ENCODE measurements at regions not wholly inside any gene's neighbourhood (a gene's known extent, or its start where the extent isn't known, plus 50 kb on each side); places are given as distances from the start of the nearest gene placed in this dataset.

GRCh38 chrX:85499400-85499799 is 119.9 kb upstream of the POF1B start:
- no peaks in the 10 kb centered on the region for H3K36me3 ChIP-seq (replicated peaks in 1 of 2; ENCODE audit: control insufficient read depth in 1 of 2, insufficient read depth in 2 of 2, low read length in 1 of 2)
- ChIA-PET CTCF (no interaction called here), POLR2A (no interaction called here)
- H3F3A ChIP-seq (replicated peaks; ENCODE audit: insufficient read depth), result no peaks in the 10 kb centered on the region
- H2AFZ ChIP-seq (ENCODE audit: low read depth), result no peak overlapping the region
- no peaks in the 10 kb centered on the region for H3K9me2 ChIP-seq
- H3K4me1 ChIP-seq (ENCODE audit: control insufficient read depth in 1 of 2, insufficient read depth in 2 of 2, low read depth in 1 of 2, low read length in 1 of 2), result no peaks in the 10 kb centered on the region
- H3K4me3 ChIP-seq (ENCODE audit: low read depth in 2 of 2, low read length in 1 of 2), result no peak overlapping the region
- H3K79me2 ChIP-seq (ENCODE audit: insufficient read depth), result no peaks in the 10 kb centered on the region
- no peaks in the 10 kb centered on the region for H3K27me3 ChIP-seq (ENCODE audit: insufficient read depth)
- WGBS (ENCODE audit: low lambda C conversion rate), result 38% methylated on average over 1 of the region's 1 CpG
- no peaks in the 10 kb centered on the region for H3K9me3 ChIP-seq
- TF ChIP-seq ELF1 (IDR thresholded peaks at IDR 0.05), result no peak
- TF ChIP-seq USF1 (IDR thresholded peaks at IDR 0.05; ENCODE audit: borderline replicate concordance, low read depth), result no peak
- no peak overlapping the region for H3K27ac ChIP-seq (ENCODE audit: low read depth in 2 of 2, low read length in 1 of 2)
- no peak overlapping the region for H3K4me2 ChIP-seq
- no peak for DNase-seq
- H3K9ac ChIP-seq, result no peak overlapping the region
- no peaks in the 10 kb centered on the region for H4K20me1 ChIP-seq (ENCODE audit: insufficient read depth)

- ChIA-PET CTCF (no interaction called here), POLR2A (no interaction called here)
- 9% methylated on average over 3 of the region's 3 CpGs for WGBS (ENCODE audit: low lambda C conversion rate)
- no peak for TF ChIP-seq EZH2phosphoT487 (IDR thresholded peaks at IDR 0.05; ENCODE audit: borderline replicate concordance, low read depth)
- H2AFZ ChIP-seq (ENCODE audit: low read depth), result no peak overlapping the region
- no peaks in the 10 kb centered on the region for H3K79me2 ChIP-seq (ENCODE audit: insufficient read depth)
- no peak for DNase-seq
- no peaks in the 10 kb centered on the region for H3K27me3 ChIP-seq (ENCODE audit: insufficient read depth)
- no peak overlapping the region for H3K9ac ChIP-seq
- H3K4me2 ChIP-seq, result no peak overlapping the region
- no peaks in the 10 kb centered on the region for H3K9me2 ChIP-seq
- no peak overlapping the region for H3K4me3 ChIP-seq (ENCODE audit: low read depth in 2 of 2, low read length in 1 of 2)
- no peaks in the 10 kb centered on the region for H3K9me3 ChIP-seq
- no peaks in the 10 kb centered on the region for H3K36me3 ChIP-seq (replicated peaks in 1 of 2; ENCODE audit: control insufficient read depth in 1 of 2, insufficient read depth in 2 of 2, low read length in 1 of 2)
- no peak overlapping the region for H3K27ac ChIP-seq (ENCODE audit: low read depth in 2 of 2, low read length in 1 of 2)
- no peaks in the 10 kb centered on the region for H3F3A ChIP-seq (replicated peaks; ENCODE audit: insufficient read depth)
- H4K20me1 ChIP-seq (ENCODE audit: insufficient read depth), result no peaks in the 10 kb centered on the region
- H3K4me1 ChIP-seq (ENCODE audit: control insufficient read depth in 1 of 2, insufficient read depth in 2 of 2, low read depth in 1 of 2, low read length in 1 of 2), result no peaks in the 10 kb centered on the region
Observed at GRCh38 chrX:85493821-85494220, 114.4 kb upstream of the POF1B start.

DNA sequence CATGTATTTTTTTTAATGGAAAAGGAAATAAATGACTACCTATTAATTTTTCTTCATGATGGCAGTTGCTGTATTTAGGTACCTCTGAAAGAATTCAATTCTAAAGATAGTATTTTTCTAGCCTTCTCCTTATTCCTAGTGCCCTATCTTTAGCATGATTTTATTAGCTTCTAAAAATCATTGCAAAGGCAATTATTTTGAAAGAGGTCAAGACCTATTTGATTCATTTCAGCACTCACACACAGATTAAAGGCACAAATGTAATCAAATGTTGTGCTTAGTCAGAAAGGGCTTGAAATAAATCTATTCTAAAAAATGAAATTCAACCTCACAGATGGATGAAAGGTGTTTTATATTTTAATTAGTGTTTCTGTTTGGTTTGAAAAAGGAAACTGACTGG is 74.8 kb upstream of the POF1B start:
- Histone ChIP-seq H3K4me3 (ENCODE audit: low read depth in 2 of 2, low read length in 1 of 2) (no peak overlapping the region), H3K9me3 (no peaks in the 10 kb centered on the region), H4K20me1 (ENCODE audit: insufficient read depth) (no peaks in the 10 kb centered on the region), H3K27me3 (ENCODE audit: insufficient read depth) (no peaks in the 10 kb centered on the region), H3K9me2 (no peaks in the 10 kb centered on the region), H3K79me2 (ENCODE audit: insufficient read depth) (no peaks in the 10 kb centered on the region), H3F3A (replicated peaks; ENCODE audit: insufficient read depth) (no peaks in the 10 kb centered on the region), H3K4me2 (no peak overlapping the region), H3K36me3 (replicated peaks in 1 of 2; ENCODE audit: control insufficient read depth in 1 of 2, insufficient read depth in 2 of 2, low read length in 1 of 2) (no peaks in the 10 kb centered on the region), H3K9ac (no peak overlapping the region), H2AFZ (ENCODE audit: low read depth) (no peak overlapping the region), H3K27ac (ENCODE audit: low read depth in 2 of 2, low read length in 1 of 2) (no peak overlapping the region), H3K4me1 (ENCODE audit: control insufficient read depth in 1 of 2, insufficient read depth in 2 of 2, low read depth in 1 of 2, low read length in 1 of 2) (no peaks in the 10 kb centered on the region)
- no peak for DNase-seq
- CTCF ChIA-PET, result no interaction called here
- no peak for TF ChIP-seq USF1 (IDR thresholded peaks at IDR 0.05; ENCODE audit: borderline replicate concordance, low read depth)
- TF ChIP-seq, protein P1, sequence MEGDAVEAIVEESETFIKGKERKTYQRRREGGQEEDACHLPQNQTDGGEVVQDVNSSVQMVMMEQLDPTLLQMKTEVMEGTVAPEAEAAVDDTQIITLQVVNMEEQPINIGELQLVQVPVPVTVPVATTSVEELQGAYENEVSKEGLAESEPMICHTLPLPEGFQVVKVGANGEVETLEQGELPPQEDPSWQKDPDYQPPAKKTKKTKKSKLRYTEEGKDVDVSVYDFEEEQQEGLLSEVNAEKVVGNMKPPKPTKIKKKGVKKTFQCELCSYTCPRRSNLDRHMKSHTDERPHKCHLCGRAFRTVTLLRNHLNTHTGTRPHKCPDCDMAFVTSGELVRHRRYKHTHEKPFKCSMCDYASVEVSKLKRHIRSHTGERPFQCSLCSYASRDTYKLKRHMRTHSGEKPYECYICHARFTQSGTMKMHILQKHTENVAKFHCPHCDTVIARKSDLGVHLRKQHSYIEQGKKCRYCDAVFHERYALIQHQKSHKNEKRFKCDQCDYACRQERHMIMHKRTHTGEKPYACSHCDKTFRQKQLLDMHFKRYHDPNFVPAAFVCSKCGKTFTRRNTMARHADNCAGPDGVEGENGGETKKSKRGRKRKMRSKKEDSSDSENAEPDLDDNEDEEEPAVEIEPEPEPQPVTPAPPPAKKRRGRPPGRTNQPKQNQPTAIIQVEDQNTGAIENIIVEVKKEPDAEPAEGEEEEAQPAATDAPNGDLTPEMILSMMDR (IDR thresholded peaks at IDR 0.05), result no peak
- TF ChIP-seq NFIC (IDR thresholded peaks at IDR 0.05; ENCODE audit: borderline replicate concordance), result no peak
- no peak for TF ChIP-seq EZH2phosphoT487 (IDR thresholded peaks at IDR 0.05; ENCODE audit: borderline replicate concordance, low read depth)
- no peak for TF ChIP-seq FOSL2 (IDR thresholded peaks at IDR 0.05; ENCODE audit: borderline replicate concordance, low read depth)
- TF ChIP-seq RAD21 (IDR thresholded peaks at IDR 0.05; ENCODE audit: low read length), result no peak
- no peak for TF ChIP-seq RFX5 (IDR thresholded peaks at IDR 0.05; ENCODE audit: low read length)
- no peak for TF ChIP-seq TEAD4 (IDR thresholded peaks at IDR 0.05; ENCODE audit: borderline replicate concordance, insufficient read depth)
- no peak for TF ChIP-seq RXRA (IDR thresholded peaks at IDR 0.05; ENCODE audit: borderline replicate concordance, low read depth)
- no peak for TF ChIP-seq FOXM1 (IDR thresholded peaks at IDR 0.05; ENCODE audit: low read depth)
- TF ChIP-seq CHD2 (IDR thresholded peaks at IDR 0.05; ENCODE audit: low read length, partially characterized antibody), result no peak
- TF ChIP-seq YY1 (IDR thresholded peaks at IDR 0.05; ENCODE audit: low read depth), result no peak
- POLR2A ChIA-PET, result no interaction called here
